LNCAP (cell line): ENCODE measurements at regions not wholly inside any gene's neighbourhood (a gene's known extent, or its start where the extent isn't known, plus 50 kb on each side); places are given as distances from the start of the nearest gene placed in this dataset.

Source experiments
- CTCF ChIP-seq: fragments of 450-650 bp; IDR thresholded peaks from 2 replicates; pipeline ENCODE4 v1.5.1; 2017; ENCODE audit warnings: mild to moderate bottlenecking

- TF ChIP-seq CTCF: no peak
These were observed 1071.7 kb downstream of the RPIA start for GRCh38 chr2:89763254-89763580.

GRCh38 chr2:89763581-89764485 lies 1072.4 kb downstream of the RPIA start:
- no peak for TF ChIP-seq CTCF

- no peak for TF ChIP-seq CTCF
These were observed 1076.3 kb downstream of the RPIA start for GRCh38 chr2:89767572-89768435.

- TF ChIP-seq CTCF: no peak
These were observed 1084.4 kb downstream of the RPIA start for GRCh38 chr2:89775885-89776284.

- TF ChIP-seq CTCF: no peak
These were observed 1088.8 kb downstream of the RPIA start for GRCh38 chr2:89780318-89780717.

- no peak for TF ChIP-seq CTCF
These were observed 1090.5 kb downstream of the RPIA start for GRCh38 chr2:89781962-89782361.

- TF ChIP-seq CTCF: no peak
These were observed 1093.5 kb downstream of the RPIA start for GRCh38 chr2:89784960-89785359.
